Calu3 (cell line): ENCODE measurements at regions not wholly inside any gene's neighbourhood (a gene's known extent, or its start where the extent isn't known, plus 50 kb on each side); places are given as distances from the start of the nearest gene placed in this dataset.
A peak's percentile ranks its signal among the peaks of the same experiment; 100 is the strongest.

Experiments
- BruUV-seq: library from RNA; stranded (reverse); fragments of 400-500 nt; replicated peaks from 2 replicates; lab custom pipeline; 2021; lab: Mats Ljungman, UMichigan
- CTCF ChIA-PET: fragments of 300-600 bp; sonication (Branson Sonifier 250); formaldehyde crosslinking; loops from one replicate; lab custom pipeline; 2022; ENCODE audit warnings: antibody characterized with exemption; lab: Charles Lee
- DNase-seq: peaks from one replicate; pipeline ENCODE4 v3.0.0; 2022
- H3K27ac Mint-ChIP-seq: one replicate; pipeline ENCODE4 v1.8.0; 2022; ENCODE audit warnings: mixed read lengths; ENCODE audit not compliant: unreplicated experiment
- H3K27me3 Mint-ChIP-seq: one replicate; pipeline ENCODE4 v1.8.0; 2022; ENCODE audit warnings: mixed read lengths; ENCODE audit not compliant: unreplicated experiment
- H3K36me3 Mint-ChIP-seq: one replicate; pipeline ENCODE4 v1.8.0; 2022; ENCODE audit warnings: mild to moderate bottlenecking, moderate library complexity, mixed read lengths; ENCODE audit not compliant: insufficient read depth, unreplicated experiment
- H3K4me1 Mint-ChIP-seq: one replicate; pipeline ENCODE4 v1.8.0; 2022; ENCODE audit warnings: mild to moderate bottlenecking, low read depth, mixed read lengths; ENCODE audit not compliant: unreplicated experiment
- H3K4me3 Mint-ChIP-seq: one replicate; pipeline ENCODE4 v1.8.0; 2022; ENCODE audit warnings: mild to moderate bottlenecking, low read depth, moderate library complexity, mixed read lengths; ENCODE audit not compliant: unreplicated experiment
- H3K9me3 Mint-ChIP-seq: one replicate; pipeline ENCODE4 v1.8.0; 2022; ENCODE audit warnings: low read depth, mixed read lengths; ENCODE audit not compliant: unreplicated experiment
- intact Hi-C: fragments of 100-400 bp; cut with micrococcal nuclease; formaldehyde crosslinking; loops from one replicate; pipeline ENCODE4 v1.10.0; 2022; ENCODE audit not compliant: unreplicated experiment
- TF ChIP-seq, protein P1 (sequence below): fragments of 200-600 bp; IDR thresholded peaks from one replicate; pipeline ENCODE4 v1.8.0; 2022; ENCODE audit warnings: antibody characterized with exemption; ENCODE audit not compliant: unreplicated experiment

DNA sequence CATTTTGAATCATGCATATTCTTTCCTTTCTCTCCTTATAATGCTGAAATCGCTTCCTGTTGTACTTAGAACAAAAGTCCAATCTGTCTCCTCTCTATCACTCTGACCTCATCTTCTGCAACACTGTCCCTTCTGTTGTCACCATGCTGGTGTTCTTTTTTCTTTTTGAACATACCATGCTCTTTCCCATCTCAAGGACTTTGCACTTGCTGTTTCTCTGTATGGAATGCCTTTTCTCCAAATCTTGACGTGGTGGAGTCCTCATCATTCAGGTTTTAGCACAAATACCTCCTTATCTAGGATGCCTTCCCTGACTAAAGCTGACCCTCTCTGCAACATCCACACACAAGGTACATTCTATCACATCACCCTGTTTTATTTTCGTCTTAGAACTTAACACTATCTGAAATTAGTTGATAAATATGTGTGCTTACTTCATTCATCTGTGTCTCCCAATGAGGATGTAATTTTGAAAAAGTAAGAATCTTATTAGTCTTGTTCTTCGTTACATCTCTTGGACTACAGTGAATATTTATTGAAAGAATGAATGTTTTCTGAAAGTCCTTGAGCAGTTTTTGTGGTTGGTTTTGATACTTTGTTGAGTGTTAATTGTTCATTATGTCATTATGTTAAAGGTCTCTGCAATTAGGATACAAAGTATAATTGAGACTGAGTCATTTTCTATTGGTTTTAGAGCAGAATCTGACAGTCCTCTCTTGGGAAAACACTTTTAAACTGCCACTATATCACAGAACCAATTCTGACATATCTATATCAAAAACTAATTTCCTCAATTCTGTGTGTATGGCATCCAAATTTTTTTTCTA, 145.3 kb upstream of the RASA1 start:
- H3K4me3 Mint-ChIP-seq, result peak overlapping the region; percentile 25
- TSS peak; percentile 35 for BruUV-seq
- H3K27me3 Mint-ChIP-seq, result no peaks in the 10 kb centered on the region
- intact Hi-C loops, result loop anchor here (5.0 kb wide), 1 partner anchor 45 kb away; no protein-coding TSS in a partner anchor
- peak overlapping the region; percentile 89 for H3K27ac Mint-ChIP-seq
- peaks cover 37% of the 10 kb centered on the region for H3K36me3 Mint-ChIP-seq
- CTCF ChIA-PET, result interaction anchor here (0.5 to 3.4 kb wide), 3 partner anchors 146 to 624 kb away, joined by 3 to 12 read pairs (median 3); partner anchors contain the start of gene RASA1
- DNase-seq, result no peak
- H3K9me3 Mint-ChIP-seq, result peaks cover 3% of the 10 kb centered on the region
- H3K4me1 Mint-ChIP-seq, result peaks cover 54% of the 10 kb centered on the region
- TF ChIP-seq, protein P1, sequence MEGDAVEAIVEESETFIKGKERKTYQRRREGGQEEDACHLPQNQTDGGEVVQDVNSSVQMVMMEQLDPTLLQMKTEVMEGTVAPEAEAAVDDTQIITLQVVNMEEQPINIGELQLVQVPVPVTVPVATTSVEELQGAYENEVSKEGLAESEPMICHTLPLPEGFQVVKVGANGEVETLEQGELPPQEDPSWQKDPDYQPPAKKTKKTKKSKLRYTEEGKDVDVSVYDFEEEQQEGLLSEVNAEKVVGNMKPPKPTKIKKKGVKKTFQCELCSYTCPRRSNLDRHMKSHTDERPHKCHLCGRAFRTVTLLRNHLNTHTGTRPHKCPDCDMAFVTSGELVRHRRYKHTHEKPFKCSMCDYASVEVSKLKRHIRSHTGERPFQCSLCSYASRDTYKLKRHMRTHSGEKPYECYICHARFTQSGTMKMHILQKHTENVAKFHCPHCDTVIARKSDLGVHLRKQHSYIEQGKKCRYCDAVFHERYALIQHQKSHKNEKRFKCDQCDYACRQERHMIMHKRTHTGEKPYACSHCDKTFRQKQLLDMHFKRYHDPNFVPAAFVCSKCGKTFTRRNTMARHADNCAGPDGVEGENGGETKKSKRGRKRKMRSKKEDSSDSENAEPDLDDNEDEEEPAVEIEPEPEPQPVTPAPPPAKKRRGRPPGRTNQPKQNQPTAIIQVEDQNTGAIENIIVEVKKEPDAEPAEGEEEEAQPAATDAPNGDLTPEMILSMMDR, result no peak

DNA sequence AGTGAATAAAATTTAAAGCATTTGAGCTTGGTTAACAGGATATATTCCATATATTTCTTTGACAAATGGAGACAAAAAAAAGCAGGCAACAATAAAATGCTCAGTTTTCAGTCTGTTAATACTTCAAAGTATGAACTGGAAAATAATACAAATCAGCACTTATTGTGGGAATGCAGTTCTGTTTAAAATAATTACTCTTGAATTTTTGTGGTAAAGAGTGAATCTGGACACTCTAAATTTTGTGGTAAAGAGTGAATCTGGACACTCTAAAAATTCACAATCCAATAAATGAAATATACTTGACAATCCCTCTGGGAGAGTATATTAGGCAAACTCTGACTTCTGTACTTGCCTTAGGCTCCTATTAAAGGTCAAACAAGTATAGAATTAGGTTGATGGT, 141.9 kb upstream of the RASA1 start:
- DNase-seq, result no peak
- Mint-ChIP-seq H3K4me1 (peaks cover 51% of the 10 kb centered on the region), H3K27ac (no peak overlapping the region), H3K9me3 (no peaks in the 10 kb centered on the region), H3K27me3 (no peaks in the 10 kb centered on the region), H3K4me3 (no peak overlapping the region), H3K36me3 (peaks cover 9% of the 10 kb centered on the region)
- CTCF ChIA-PET, result no interaction called here
- TF ChIP-seq, protein P1, result no peak
- intact Hi-C loops, result no loop called here
- no TSS peak for BruUV-seq

DNA sequence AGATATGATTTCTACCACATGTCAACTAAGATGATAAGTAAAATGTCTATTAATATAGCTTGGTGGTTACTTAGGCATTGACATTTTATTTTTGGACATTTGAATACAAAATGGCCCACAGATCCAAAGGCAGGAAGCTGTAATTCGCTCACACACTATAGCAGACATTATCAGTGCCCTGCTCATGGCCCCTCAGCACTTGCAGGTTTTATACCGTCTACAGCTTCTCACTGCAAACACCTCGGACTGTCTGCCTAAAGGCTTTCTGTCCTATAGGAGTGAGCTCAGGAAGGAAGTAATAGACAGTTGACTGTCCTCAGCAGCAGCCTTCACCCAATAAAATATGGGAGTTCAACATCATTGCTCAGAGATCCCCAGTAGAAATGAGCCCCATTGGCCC, 140.8 kb upstream of the RASA1 start:
- Mint-ChIP-seq H3K36me3 (peaks cover 5% of the 10 kb centered on the region), H3K4me3 (no peak overlapping the region), H3K4me1 (peaks cover 48% of the 10 kb centered on the region), H3K27ac (peak overlapping the region; percentile 38), H3K9me3 (no peaks in the 10 kb centered on the region), H3K27me3 (no peaks in the 10 kb centered on the region)
- TF ChIP-seq, protein P1, result no peak
- intact Hi-C loops, result no loop called here
- CTCF ChIA-PET, result interaction anchor here (1.3 to 1.4 kb wide), 2 partner anchors 51 to 52 kb away, joined by 3 read pairs; no protein-coding TSS in a partner anchor
- no peak for DNase-seq
- no TSS peak for BruUV-seq

DNA sequence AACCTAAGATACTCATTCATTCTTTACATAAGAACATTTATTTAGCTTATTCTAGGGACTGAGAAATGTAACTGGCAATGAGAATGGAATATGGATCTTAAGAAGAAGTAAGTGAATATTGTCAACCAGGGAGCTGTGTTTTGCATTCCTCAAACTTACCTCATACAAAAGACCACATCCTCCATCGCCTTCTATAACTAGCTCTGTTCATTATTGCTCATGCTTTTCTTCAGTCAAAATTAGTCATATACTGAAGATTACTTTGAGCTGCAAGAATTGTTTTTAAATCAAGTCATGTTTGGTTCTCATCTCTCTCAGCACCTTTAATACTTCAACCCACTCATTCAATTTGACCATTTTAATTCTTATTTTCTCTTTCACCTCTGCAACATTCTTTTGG, 140.3 kb upstream of the RASA1 start:
- CTCF ChIA-PET, result interaction anchor here (1.3 to 1.4 kb wide), 2 partner anchors 51 to 53 kb away, joined by 3 read pairs; no protein-coding TSS in a partner anchor
- peak overlapping the region; percentile 38 for H3K27ac Mint-ChIP-seq
- no peaks in the 10 kb centered on the region for H3K27me3 Mint-ChIP-seq
- peaks cover 48% of the 10 kb centered on the region for H3K4me1 Mint-ChIP-seq
- no peak for DNase-seq
- H3K4me3 Mint-ChIP-seq, result no peak overlapping the region
- BruUV-seq, result no TSS peak
- intact Hi-C loops, result no loop called here
- TF ChIP-seq, protein P1, result no peak
- H3K9me3 Mint-ChIP-seq, result no peaks in the 10 kb centered on the region
- H3K36me3 Mint-ChIP-seq, result no peaks in the 10 kb centered on the region
